ENCODE measurements at regions not wholly inside any gene's neighbourhood (a gene's known extent, or its start where the extent isn't known, plus 50 kb on each side); places are given as distances from the start of the nearest gene placed in this dataset.
"Not testable (repeated sequence)": the region's sequence is repeated elsewhere in the genome, so short reads cannot be mapped to it uniquely, and the experiment has no call there.

- in situ Hi-C loops (cut with HindIII; ENCODE audit: low pct_unique_long_range_greater_than_20kb, low sequenced_read_pairs): no loop called here
- DNase-seq (ENCODE audit: low read depth, low spot score): no peak
Observed at GRCh38 chr1:189253601-189254350, 1223.9 kb downstream of the BRINP3 start.

DNA sequence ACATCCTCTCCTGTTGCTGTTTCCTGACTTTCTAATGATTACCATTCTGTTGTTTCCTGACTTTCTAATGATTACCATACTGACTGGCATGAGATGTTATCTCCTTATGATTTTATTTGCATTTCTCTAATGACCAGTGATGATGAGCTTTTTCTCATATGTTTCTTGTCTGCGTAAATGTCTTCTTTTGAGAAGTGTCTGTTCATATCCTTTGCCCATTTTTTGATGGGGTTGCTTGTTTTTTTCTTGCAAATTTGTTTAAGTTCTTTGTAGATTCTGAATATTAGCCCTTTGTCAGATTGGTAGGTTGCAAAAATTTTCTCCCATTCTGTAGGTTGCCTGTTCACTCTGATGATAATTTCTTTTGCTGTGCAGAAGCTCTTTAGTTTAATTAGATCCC lies 1216.5 kb downstream of the BRINP3 start:
- in situ Hi-C loops (cut with HindIII; ENCODE audit: low pct_unique_long_range_greater_than_20kb, low sequenced_read_pairs); DNase-seq (ENCODE audit: low read depth, low spot score): not testable (repeated sequence)

DNA sequence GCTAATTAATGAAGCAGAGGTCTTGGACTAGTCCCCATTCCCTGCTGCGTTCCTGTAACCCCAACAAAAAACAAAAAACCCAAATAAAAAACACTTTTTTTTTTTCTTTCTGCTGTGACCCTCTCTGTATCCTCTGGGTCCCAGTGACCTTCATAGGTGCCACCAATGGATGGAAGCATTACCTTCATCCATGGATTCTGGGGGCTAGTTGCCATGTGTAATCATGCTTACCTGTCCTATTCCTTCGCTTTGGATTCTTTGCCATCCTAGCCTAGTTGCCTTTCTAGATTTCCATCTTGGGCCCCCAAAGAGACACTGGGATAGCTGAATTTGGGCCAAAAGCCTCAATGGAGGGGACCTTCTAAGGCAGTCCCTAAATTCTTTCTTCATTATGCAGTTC lies 1208.7 kb downstream of the BRINP3 start:
- DNase-seq (ENCODE audit: low read depth, low spot score): no peak
- in situ Hi-C loops (cut with HindIII; ENCODE audit: low pct_unique_long_range_greater_than_20kb, low sequenced_read_pairs): no loop called here

- no peak for DNase-seq (ENCODE audit: low read depth, low spot score)
- in situ Hi-C loops (cut with HindIII; ENCODE audit: low pct_unique_long_range_greater_than_20kb, low sequenced_read_pairs): no loop called here
Observed at GRCh38 chr1:189274267-189274666, 1203.4 kb downstream of the BRINP3 start.

DNA sequence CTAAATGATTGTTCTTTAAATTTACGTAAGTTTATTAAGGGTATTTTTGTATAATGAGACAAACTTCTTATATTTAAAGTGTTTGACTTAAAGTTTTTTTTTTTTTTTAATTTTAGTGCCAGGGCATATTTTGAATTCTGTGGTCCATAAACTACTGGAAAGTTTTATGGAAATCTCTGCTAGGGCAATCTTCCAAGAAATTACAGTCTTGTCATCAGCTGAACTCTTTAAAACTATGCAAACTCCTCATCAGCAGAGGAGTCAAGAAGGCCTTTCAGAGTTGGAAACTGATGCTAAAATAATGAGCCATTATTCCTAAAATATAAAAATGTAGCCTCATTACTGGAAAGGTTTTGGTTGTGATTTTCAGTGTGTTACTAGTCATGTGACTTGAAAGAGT lies 1201.9 kb downstream of the BRINP3 start:
- DNase-seq (ENCODE audit: low read depth, low spot score): no peak
- in situ Hi-C loops (cut with HindIII; ENCODE audit: low pct_unique_long_range_greater_than_20kb, low sequenced_read_pairs): no loop called here

- in situ Hi-C loops (cut with HindIII; ENCODE audit: low pct_unique_long_range_greater_than_20kb, low sequenced_read_pairs): no loop called here
Observed at GRCh38 chr1:189289346-189289745, 1188.3 kb downstream of the BRINP3 start.

GRCh38 chr1:189301235-189301634 lies 1176.4 kb downstream of the BRINP3 start:
- in situ Hi-C loops (cut with HindIII; ENCODE audit: low pct_unique_long_range_greater_than_20kb, low sequenced_read_pairs): no loop called here
- DNase-seq (ENCODE audit: low read depth, low spot score): no peak

More at GRCh38 chr1:189289346-189289745, 1188.3 kb downstream of the BRINP3 start:
- DNase-seq (ENCODE audit: low read depth, low spot score): no peak

GRCh38 chr1:189305279-189305678 lies 1172.4 kb downstream of the BRINP3 start:
- in situ Hi-C loops (cut with HindIII; ENCODE audit: low pct_unique_long_range_greater_than_20kb, low sequenced_read_pairs): no loop called here
- no peak for DNase-seq (ENCODE audit: low read depth, low spot score)

- DNase-seq (ENCODE audit: low read depth, low spot score): no peak
- in situ Hi-C loops (cut with HindIII; ENCODE audit: low pct_unique_long_range_greater_than_20kb, low sequenced_read_pairs): no loop called here
Observed at GRCh38 chr1:189311915-189312314, 1165.7 kb downstream of the BRINP3 start.

- in situ Hi-C loops (cut with HindIII; ENCODE audit: low pct_unique_long_range_greater_than_20kb, low sequenced_read_pairs): no loop called here
- no peak for DNase-seq (ENCODE audit: low read depth, low spot score)
Observed at GRCh38 chr1:189312499-189312898, 1165.2 kb downstream of the BRINP3 start.

DNA sequence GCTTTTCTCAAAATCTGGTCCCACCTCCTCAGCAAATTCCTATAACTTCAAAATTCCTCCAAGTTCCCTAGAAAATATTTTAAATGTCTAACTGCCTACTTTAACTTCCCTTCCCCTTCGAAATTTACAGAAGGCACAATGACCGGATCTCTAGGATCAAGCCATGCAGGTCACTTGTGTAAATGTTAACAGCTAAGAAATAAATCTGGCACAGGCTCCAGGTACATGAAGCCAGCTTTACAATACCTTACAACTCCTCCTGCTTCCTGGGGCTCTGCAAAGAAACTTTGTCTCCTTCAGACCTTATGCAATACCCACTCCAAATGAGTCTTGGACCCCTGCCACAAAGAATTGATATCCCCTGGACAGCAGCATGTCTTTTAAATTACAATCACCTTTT lies 1164.2 kb downstream of the BRINP3 start:
- no peak for DNase-seq (ENCODE audit: low read depth, low spot score)
- in situ Hi-C loops (cut with HindIII; ENCODE audit: low pct_unique_long_range_greater_than_20kb, low sequenced_read_pairs): no loop called here

GRCh38 chr1:189315035-189315901 lies 1162.4 kb downstream of the BRINP3 start:
- in situ Hi-C loops (cut with HindIII; ENCODE audit: low pct_unique_long_range_greater_than_20kb, low sequenced_read_pairs): no loop called here
- no peak for DNase-seq (ENCODE audit: low read depth, low spot score)

DNA sequence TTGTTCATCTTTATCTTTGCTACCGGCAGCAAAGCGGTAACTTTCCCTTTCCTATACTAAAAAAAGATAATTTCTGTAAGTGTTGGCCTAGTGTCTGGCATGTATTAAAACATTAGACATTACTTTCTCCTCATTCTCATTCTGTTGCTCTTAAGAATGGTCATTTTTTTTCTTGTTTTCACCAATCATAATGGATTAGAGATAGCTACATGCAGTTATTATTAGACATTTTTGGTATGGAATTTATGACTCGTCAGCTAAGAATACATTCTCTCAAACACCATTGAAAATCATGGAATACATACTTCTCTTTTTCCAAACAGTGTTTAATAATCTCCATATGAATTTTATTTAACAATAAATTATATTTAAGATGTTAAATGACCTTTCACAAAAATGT lies 1154.6 kb downstream of the BRINP3 start:
- in situ Hi-C loops (cut with HindIII; ENCODE audit: low pct_unique_long_range_greater_than_20kb, low sequenced_read_pairs): no loop called here

DNA sequence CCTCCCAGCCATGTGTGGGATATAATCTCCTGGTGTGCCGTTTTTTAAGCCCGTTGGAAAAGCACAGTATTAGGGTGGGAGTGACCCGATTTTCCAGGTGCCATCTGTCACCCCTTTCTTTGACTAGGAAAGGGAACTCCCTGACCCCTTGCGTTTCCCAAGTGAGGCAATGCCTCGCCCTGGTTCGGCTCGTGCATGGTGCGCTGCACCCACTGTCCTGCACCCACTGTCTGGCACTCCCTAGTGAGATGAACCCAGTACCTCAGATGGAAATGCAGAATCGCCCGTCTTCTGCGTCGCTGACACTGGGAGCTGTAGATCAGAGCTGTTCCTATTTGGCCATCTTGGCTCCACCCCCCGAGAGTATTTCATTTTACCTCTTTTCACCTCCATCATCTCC lies 1146.6 kb downstream of the BRINP3 start:
- in situ Hi-C loops (cut with HindIII; ENCODE audit: low pct_unique_long_range_greater_than_20kb, low sequenced_read_pairs); DNase-seq (ENCODE audit: low read depth, low spot score): not testable (repeated sequence)

More for the DNA sequence above, 1154.6 kb downstream of the BRINP3 start:
- no peak for DNase-seq (ENCODE audit: low read depth, low spot score)

DNA sequence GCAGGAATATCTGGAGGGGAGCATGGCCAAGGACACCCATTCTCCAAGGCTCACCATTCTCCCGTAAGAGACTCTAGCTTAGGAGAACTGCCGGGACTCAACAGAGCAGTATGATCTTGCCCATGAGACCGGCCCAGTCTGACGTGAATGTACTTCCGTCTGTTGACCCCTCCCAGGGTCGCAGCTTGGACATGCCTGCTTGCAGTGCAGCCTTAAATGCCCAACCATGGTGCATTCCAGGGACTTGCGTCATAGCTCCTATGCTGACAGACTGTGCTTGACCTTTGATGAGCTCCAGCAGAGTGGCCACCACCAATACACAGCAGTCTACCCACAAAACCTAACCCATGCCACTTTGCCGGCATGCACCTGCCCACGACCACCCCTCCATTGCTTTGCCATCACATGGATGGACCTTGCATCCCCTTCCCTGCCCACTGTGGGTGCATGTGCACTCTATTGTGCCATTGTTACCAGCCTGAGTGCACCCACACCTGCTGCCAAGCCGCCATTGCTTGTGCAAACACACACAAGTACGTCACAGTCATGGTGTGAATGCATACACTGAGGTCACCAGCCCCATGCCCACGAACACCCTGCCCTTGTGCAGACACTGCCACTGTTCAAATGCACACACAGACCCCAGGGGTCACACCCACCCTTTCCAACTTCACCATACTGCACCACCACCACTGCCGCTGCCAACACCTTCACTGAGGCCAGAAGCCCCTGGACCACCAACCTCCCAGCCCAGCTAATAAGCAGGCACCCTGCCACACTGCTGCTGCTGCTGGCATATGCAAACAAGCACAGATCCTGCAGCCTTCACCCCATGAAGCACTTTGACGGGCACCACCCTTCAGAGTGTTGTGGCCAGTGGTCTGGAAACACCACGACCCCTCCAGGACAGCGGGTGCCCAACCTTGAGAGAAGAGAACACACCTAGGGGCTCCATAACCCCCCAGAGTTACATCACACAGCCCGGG lies 1141.3 kb downstream of the BRINP3 start:
- no peak for DNase-seq (ENCODE audit: low read depth, low spot score)
- in situ Hi-C loops (cut with HindIII; ENCODE audit: low pct_unique_long_range_greater_than_20kb, low sequenced_read_pairs): no loop called here

DNA sequence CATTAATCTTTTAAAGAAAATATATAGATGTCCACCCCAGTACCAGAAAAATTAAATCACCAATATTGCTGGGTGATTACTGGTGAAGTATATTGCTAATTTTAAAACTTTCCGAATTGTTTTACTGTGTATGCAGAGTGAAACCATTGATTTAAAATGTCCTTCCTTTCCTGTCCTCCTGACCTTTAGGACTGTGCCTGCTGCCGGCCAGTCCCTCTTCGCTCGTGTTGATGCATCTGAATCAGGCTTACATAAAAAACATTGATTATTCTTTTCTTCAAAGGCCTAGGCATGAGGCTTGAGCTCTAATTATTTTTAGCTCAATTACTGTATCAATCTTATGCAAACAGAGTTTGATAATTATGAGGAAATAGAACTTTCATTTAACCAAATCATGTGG lies 1128.1 kb downstream of the BRINP3 start:
- DNase-seq (ENCODE audit: low read depth, low spot score): no peak
- in situ Hi-C loops (cut with HindIII; ENCODE audit: low pct_unique_long_range_greater_than_20kb, low sequenced_read_pairs): no loop called here

DNA sequence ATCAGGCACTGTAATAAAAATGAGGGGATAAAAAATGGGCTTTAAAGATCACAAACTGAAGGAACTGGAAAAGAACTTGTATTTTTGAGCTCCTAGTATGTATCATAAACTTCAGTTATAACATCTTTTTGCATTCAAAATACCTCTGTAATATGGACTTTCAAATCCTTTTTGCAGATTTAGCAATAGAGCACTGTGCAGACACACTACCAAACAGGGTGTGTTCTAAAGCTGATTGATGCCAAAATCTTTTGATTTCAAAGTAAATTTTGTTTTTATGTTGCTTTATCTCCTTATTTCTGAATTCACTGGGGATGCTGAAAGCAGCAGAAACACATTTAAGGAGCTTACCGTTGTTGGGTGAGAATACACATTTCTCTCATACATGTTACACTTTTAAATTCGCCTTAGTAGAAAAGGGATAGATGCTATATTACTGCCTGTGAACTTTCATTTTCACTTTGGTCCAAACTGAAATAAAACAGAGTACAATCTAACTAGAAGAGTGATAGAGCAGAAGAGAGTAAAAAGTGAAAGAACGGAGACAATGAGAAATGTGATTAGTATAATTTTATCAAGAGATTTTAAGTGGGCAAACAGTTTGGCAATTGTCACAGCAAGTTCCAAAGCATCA lies 1126.6 kb downstream of the BRINP3 start:
- DNase-seq (ENCODE audit: low read depth, low spot score): no peak
- in situ Hi-C loops (cut with HindIII; ENCODE audit: low pct_unique_long_range_greater_than_20kb, low sequenced_read_pairs): no loop called here

Data from SK-MEL-5 (cell line).